ENCODE measurements at regions not wholly inside any gene's neighbourhood (a gene's known extent, or its start where the extent isn't known, plus 50 kb on each side); places are given as distances from the start of the nearest gene placed in this dataset.
"Not testable (repeated sequence)": the region's sequence is repeated elsewhere in the genome, so short reads cannot be mapped to it uniquely, and the experiment has no call there.

DNA sequence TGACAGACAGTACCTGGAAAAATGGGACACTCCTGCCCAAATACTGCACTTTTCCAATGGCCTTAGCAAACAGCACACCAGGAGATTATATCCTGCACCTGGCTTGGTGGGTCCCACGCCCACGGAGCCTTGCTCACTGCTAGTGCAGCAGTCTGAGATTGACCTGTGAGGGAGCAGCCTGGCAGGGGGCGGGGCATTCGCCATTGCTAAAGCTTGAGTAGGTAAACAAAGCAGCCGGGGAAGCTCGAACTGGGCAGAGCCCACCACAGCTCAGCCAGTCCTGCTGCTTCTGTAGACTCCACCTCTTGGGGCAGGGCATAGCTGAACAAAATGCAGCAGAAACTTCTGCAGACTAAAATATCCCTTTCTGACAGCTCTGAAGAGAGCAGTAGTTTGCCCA, 261.2 kb upstream of the TOM1L1 start:
- H2BK120ac ChIP-seq (replicated peaks; ENCODE audit: low read depth, low read length); H2BK15ac ChIP-seq (ENCODE audit: low read length); CTCF ChIA-PET (ENCODE audit: partially characterized antibody); H3K27me3 ChIP-seq (replicated peaks in 1 of 4; ENCODE audit: control insufficient read depth in 3 of 4, extremely low read depth in 1 of 4, insufficient read depth in 3 of 4, low read length in 3 of 4); H3K79me2 ChIP-seq (ENCODE audit: control insufficient read depth in 1 of 2, insufficient read depth in 2 of 2, low read length in 2 of 2); H3K36me3 ChIP-seq (ENCODE audit: control insufficient read depth in 2 of 4, insufficient read depth in 4 of 4, low read length in 3 of 4); H3K4me3 ChIP-seq (ENCODE audit: extremely low read depth in 1 of 4, insufficient read depth in 2 of 4, low read depth in 3 of 4, low read length in 4 of 4); H4K91ac ChIP-seq (replicated peaks; ENCODE audit: insufficient read length, low read length); H3K4me2 ChIP-seq (ENCODE audit: insufficient read depth in 1 of 2, low read depth in 2 of 2, low read length in 2 of 2); H4K5ac ChIP-seq (ENCODE audit: insufficient read length, low read depth, low read length); POLR2A ChIA-PET (ENCODE audit: partially characterized antibody); H2AK5ac ChIP-seq (ENCODE audit: low read depth, low read length); H3K23ac ChIP-seq (ENCODE audit: insufficient read length); H2BK5ac ChIP-seq (ENCODE audit: low read depth, low read length); H3K18ac ChIP-seq (ENCODE audit: extremely low read depth, low read length); H2AFZ ChIP-seq (ENCODE audit: low read length); H3K14ac ChIP-seq (ENCODE audit: insufficient read length); FAIRE-seq; H3K9ac ChIP-seq (replicated peaks in 1 of 4; ENCODE audit: extremely low read depth in 1 of 4, low read depth in 3 of 4, low read length in 3 of 4); H3K27ac ChIP-seq (ENCODE audit: low read depth, low read length); H3K4me1 ChIP-seq (replicated peaks in 1 of 4; ENCODE audit: control insufficient read depth in 3 of 4, insufficient read depth in 4 of 4, low read length in 3 of 4); H3K56ac ChIP-seq (replicated peaks; ENCODE audit: insufficient read length, low read depth, low read length); H2BK20ac ChIP-seq (ENCODE audit: low read length); H3K23me2 ChIP-seq (ENCODE audit: low read depth, low read length); H4K8ac ChIP-seq (ENCODE audit: extremely low read depth, insufficient read depth, low read length); H4K20me1 ChIP-seq (replicated peaks in 1 of 2; ENCODE audit: control insufficient read depth in 1 of 2, insufficient read depth in 2 of 2, low read length in 2 of 2); DNase-seq (ENCODE audit: low read depth in 1 of 2, low spot score in 2 of 2); H3K4ac ChIP-seq (replicated peaks; ENCODE audit: insufficient read length, low read depth, low read length); H2BK12ac ChIP-seq (ENCODE audit: low read depth, low read length); H3K79me1 ChIP-seq (ENCODE audit: low read depth, low read length): not testable (repeated sequence)
- WGBS, 2 experiments (ENCODE audit: extremely low coverage in 1 of 2, insufficient coverage in 1 of 2, insufficient read length in 1 of 2, insufficient replicate concordance in 2 of 2, low coverage in 1 of 2, low lambda C conversion rate in 2 of 2, missing lambda C conversion rate in 1 of 2), result 88% methylated on average over 6 of the region's 6 CpGs; no CpG with 5 or more reads in 1 of the 2 experiments
- peaks cover 8 to 14% of the 10 kb centered on the region in 2 experiments; a peak in 3 of 4 replicates for H3K9me3 ChIP-seq (ENCODE audit: insufficient read depth in 2 of 2, low read depth in 1 of 2, low read length in 1 of 2)
